ENCODE measurements at regions not wholly inside any gene's neighbourhood (a gene's known extent, or its start where the extent isn't known, plus 50 kb on each side); places are given as distances from the start of the nearest gene placed in this dataset.
"Not testable (repeated sequence)": the region's sequence is repeated elsewhere in the genome, so short reads cannot be mapped to it uniquely, and the experiment has no call there.

GRCh38 chr13:71291842-71292146 lies 575.2 kb downstream of the DACH1 start:
- no peak for DNase-seq (ENCODE audit: low read depth)
- H3K4me3 ChIP-seq (ENCODE audit: low read depth, low read length), result no peak overlapping the region
- no peak for TF ChIP-seq POLR2A (IDR thresholded peaks at IDR 0.05; ENCODE audit: extremely low read depth, insufficient read length)

DNA sequence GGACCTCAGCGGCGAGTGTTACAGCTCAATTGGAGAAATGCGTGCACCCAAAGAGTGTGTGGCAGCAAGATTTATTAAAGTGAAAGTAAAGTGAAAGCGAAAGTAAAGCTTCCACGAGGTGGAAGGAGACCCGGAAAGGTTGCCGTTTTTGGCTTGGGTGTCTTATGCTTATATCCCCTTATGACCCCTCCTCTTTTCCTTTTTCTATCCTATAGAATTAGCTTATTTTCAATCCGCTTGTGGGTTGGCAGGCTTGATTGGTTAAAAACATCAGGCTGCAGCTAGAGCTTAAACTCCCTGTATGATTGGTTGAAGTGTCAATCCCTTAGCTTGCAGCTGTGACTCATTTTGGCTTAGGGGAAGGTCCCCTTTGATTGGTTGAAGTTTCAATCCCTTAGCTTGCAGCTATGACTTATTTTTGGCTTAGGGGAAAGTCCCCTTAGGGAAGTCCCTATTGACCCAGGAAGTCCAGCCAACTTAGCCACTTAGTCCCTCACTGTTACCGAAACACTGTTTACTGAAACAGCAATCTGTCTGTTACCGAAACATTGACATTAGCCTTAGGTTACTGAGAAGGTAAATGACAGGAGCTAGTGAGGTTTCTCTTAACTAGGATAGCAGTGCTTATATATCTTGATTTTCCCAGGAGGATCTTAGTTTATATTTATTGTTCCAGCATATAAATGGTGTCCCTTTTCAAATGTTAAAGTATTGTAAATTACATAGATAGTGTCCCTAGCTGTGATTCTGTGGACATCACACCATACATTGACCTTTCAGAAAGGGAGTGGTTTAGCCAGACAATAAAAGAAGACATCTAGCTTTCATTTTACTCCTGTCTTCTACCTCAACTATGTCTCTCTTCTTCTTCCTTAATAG lies 575.8 kb downstream of the DACH1 start:
- peak; percentile 58 for DNase-seq (ENCODE audit: low read depth)
- no peak for TF ChIP-seq MYC (IDR thresholded peaks at IDR 0.05; ENCODE audit: low read depth, low read length)
- no peak for TF ChIP-seq CTCF (IDR thresholded peaks at IDR 0.05; ENCODE audit: low read depth, low read length)
- no peak for TF ChIP-seq MAX (IDR thresholded peaks at IDR 0.05; ENCODE audit: low read depth, low read length)
- no peak for TF ChIP-seq POLR2A (IDR thresholded peaks at IDR 0.05; ENCODE audit: extremely low read depth, insufficient read length)
- peak overlapping the region; percentile 43 for H3K4me3 ChIP-seq (ENCODE audit: low read depth, low read length)

DNA sequence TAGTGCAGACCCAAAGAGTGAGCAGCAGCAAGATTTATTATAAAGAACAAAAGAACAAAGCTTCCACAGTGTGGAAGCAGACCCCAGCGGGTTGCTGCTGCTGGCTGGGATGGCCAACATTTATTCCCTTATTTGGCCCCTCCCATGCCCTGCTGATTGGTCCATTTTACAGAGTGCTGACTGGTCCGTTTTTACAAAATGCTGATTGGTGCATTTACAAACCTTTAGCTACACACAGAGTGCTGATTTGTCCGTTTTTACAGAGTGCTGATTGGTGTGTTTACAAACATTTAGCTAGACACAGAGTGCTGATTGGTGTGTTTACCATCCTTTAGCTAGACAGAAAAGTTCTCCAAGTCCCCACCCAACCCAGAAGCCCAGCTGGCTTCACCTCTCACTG lies 577.0 kb downstream of the DACH1 start:
- not testable (repeated sequence) for DNase-seq (ENCODE audit: low read depth); H3K4me3 ChIP-seq (ENCODE audit: low read depth, low read length)

GRCh38 chr13:71285700-71286099 lies 581.3 kb downstream of the DACH1 start:
- TF ChIP-seq CTCF (IDR thresholded peaks at IDR 0.05; ENCODE audit: low read depth, low read length) (peak; percentile 7), POLR2A (IDR thresholded peaks at IDR 0.05; ENCODE audit: extremely low read depth, insufficient read length) (no peak)
- H3K4me3 ChIP-seq (ENCODE audit: low read depth, low read length), result no peak overlapping the region
- peak; percentile 25 for DNase-seq (ENCODE audit: low read depth)

- no peak overlapping the region for H3K4me3 ChIP-seq (ENCODE audit: low read depth, low read length)
- no peak for TF ChIP-seq CTCF (IDR thresholded peaks at IDR 0.05; ENCODE audit: low read depth, low read length)
- TF ChIP-seq MYC (IDR thresholded peaks at IDR 0.05; ENCODE audit: low read depth, low read length), result no peak
- TF ChIP-seq MAX (IDR thresholded peaks at IDR 0.05; ENCODE audit: low read depth, low read length), result no peak
- TF ChIP-seq POLR2A (IDR thresholded peaks at IDR 0.05; ENCODE audit: extremely low read depth, insufficient read length), result no peak
- no peak for DNase-seq (ENCODE audit: low read depth)
These were observed 588.5 kb downstream of the DACH1 start for GRCh38 chr13:71278512-71278911.

DNA sequence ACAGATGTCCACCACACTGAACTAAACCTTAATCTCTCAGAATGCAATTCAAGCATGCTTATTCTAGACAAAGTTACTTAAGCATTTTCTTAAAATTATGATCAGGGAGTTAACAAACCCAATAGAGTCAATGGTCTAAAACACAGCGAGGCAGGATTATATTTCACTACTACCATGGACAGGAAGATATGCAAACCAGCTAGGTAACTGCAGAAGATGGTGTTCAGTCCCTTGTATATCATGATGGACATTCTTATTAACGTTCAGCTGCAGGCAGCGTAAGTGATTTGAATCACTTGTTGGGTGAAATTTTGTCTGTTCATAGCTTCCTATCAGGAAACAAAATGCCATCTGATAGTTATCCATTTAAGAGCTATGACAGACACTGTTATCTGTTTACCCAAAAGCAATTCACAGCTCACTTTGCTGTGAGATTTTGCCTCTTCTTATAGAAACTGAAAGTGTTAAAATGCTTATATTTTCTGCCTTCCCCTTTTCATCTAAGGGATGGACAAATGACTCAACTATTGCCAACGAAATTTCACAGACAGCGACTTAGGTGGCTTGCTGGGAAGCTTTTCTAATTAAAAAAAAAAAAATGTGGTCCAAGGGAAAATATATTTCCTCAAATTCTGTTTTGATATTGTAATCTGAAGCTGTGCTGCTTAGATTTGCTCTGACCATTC lies 591.9 kb downstream of the DACH1 start:
- DNase-seq (ENCODE audit: low read depth), result peak; percentile 25
- TF ChIP-seq MYC (IDR thresholded peaks at IDR 0.05; ENCODE audit: low read depth, low read length), result no peak
- TF ChIP-seq CTCF (IDR thresholded peaks at IDR 0.05; ENCODE audit: low read depth, low read length), result no peak
- no peak for TF ChIP-seq POLR2A (IDR thresholded peaks at IDR 0.05; ENCODE audit: extremely low read depth, insufficient read length)
- TF ChIP-seq MAX (IDR thresholded peaks at IDR 0.05; ENCODE audit: low read depth, low read length), result no peak
- H3K4me3 ChIP-seq (ENCODE audit: low read depth, low read length), result no peak overlapping the region

DNA sequence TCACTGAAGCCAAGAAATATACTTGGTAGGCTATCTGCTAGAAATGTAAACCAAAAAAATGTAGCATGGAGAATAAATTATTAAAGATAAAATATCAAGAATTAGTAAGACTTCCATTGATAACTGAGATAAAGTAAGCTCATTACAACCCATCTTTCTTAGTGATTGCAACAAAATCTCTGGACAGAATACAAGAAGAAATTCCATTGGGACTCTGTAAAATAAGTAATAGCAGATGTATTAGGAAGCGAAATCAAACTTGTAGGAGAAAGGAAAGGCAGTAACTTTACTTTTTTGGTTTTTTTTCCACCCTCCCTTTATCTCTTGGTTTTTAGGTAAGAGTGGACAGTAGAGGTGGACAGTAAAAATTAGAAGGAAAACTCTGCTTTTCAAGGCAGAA lies 605.7 kb downstream of the DACH1 start:
- H3K4me3 ChIP-seq (ENCODE audit: low read depth, low read length), result no peak overlapping the region
- DNase-seq (ENCODE audit: low read depth), result no peak
- no peak for TF ChIP-seq CTCF (IDR thresholded peaks at IDR 0.05; ENCODE audit: low read depth, low read length)
- TF ChIP-seq POLR2A (IDR thresholded peaks at IDR 0.05; ENCODE audit: extremely low read depth, insufficient read length), result no peak
- TF ChIP-seq MYC (IDR thresholded peaks at IDR 0.05; ENCODE audit: low read depth, low read length), result no peak
- TF ChIP-seq MAX (IDR thresholded peaks at IDR 0.05; ENCODE audit: low read depth, low read length), result no peak

Measured in NB4 (cell line).